ENCODE measurements at regions not wholly inside any gene's neighbourhood (a gene's known extent, or its start where the extent isn't known, plus 50 kb on each side); places are given as distances from the start of the nearest gene placed in this dataset.
"Not testable (repeated sequence)": the region's sequence is repeated elsewhere in the genome, so short reads cannot be mapped to it uniquely, and the experiment has no call there.

DNA sequence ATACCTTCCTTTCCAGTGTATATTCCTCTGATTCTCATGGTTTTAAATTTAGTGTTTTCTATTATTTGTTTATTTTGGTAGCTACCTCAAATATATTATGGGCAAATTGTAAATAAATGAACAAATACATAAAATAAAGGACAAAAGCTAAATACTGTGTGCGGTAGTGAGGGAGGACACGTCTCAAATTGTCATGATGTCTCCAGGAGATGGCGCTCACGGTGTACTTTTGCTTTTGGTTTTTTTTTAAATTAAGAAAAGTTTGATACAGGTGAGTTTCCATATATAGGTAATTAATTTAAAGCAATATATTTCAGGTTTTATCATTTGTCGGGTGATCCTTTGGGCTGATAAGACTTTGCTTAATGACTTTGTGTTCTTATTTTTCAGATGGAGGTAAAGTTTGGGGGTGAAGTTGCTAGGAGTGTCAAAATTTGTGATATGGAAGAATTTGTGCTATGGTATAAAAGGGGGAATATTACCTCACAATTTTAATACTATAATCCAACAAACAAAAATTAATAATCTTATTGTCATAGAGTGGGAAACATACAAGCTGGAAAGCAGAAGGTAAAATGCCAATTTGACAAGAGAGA is 68.4 kb upstream of the TMEM229A start:
- no peak for DNase-seq

DNA sequence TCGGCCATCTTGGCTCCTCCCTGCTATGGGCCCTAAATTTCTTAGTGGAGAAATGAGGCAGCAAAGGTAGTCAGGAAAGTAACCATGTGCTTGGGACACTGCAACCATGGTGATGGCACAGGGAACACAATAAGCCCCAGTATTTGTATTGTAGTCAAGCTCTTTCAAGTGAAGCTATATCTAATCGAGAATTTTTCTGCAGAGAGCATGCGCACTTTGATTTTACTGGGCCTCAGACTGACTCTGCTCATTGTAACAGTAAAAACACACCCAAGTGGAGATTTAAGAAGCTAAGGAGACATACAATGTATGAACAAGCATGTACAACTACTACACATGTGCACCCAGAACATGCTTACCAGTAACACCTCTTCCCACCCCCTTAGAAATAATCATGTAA is 67.3 kb upstream of the TMEM229A start:
- no peak for DNase-seq

DNA sequence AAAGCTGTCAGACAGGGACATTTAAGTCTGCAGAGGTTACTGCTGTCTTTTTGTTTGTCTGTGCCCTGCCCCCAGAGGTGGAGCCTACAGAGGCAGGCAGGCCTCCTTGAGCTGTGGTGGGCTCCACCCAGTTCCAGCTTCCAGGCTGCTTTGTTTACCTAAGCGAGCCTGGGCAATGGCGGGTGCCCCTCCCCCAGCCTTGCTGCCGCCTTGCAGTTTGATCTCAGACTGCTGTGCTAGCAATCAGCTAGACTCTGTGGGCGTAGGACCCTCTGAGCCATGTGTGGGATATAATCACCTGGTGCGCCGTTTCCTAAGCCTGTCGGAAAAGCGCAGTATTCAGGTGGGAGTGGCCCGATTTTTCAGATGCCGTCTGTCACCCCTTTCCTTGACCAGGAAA is 66.7 kb upstream of the TMEM229A start:
- DNase-seq: not testable (repeated sequence)

DNA sequence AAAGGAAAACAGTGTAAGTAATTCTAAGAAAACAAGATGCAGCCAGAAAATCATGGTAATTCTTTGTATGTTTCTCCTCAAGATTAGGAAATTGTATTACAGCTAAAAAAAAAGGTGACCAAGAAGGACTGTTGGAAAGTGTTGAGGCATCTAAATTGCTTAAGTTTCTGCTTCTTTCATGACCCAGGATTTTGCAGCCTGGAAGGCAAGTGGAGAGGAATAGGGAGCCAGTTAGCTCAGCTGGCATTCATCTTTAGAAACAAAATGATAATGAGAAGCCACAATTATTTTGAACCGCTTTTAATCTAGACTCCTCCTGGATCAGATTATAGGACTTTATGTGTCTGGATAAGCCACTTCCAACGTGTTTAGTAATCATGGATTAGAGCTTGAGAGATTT is 56.8 kb upstream of the TMEM229A start:
- no peak for DNase-seq

DNA sequence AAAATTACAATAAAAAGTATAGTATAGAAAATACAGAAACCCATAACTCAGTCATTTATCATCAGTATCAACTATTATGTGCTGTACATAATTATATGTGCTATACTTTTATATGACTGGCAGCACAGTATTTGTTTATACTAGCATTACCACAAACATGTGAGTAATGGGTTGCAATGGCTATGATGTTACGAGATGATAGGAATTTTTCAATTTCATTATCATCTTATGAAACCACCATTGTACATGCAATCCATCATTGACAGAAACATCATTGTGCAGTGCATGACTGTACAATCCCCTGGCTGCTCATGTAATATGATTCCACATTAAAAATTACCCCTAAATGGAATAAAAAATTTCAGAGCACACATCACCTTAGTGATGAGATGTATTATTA is 55.7 kb upstream of the TMEM229A start:
- no peak for DNase-seq

DNA sequence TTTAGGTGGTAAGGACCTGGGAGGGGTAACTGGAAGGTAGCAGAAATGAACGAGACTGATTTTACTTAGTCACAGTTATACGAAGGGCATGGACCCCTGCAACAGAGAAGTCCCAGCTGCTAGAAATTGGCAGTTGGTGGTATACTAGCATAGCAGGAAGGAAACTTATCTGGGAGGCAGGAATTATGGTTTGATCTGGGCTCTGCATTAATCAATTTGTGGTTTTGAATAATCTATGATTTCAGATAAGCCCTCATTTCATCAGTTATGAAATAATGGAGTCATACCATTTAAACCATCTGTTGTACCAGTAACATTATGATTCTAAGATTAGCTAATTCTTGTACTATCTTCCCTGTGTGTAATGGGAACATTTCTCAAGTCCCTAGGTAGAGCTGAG is 54.0 kb upstream of the TMEM229A start:
- DNase-seq: no peak

- no peak for DNase-seq
Measured at GRCh38 chr7:124085179-124085578, 52.3 kb upstream of the TMEM229A start.

- DNase-seq: no peak
Measured at GRCh38 chr7:124084024-124084423, 51.2 kb upstream of the TMEM229A start.
